ENCODE measurements at regions not wholly inside any gene's neighbourhood (a gene's known extent, or its start where the extent isn't known, plus 50 kb on each side); places are given as distances from the start of the nearest gene placed in this dataset.

- DNase-seq (no peak), ATAC-seq (no peak)
- H3K4me3 ChIP-seq, result no peak overlapping the region
- in situ Hi-C loops (cut with MboI; ENCODE audit: low sequenced_read_pairs in 4 of 4) (no loop called here), intact Hi-C loops (cut with DNase I; ENCODE audit: low total_unique reads) (no loop called here)
- H3K27me3 ChIP-seq, result no peaks in the 10 kb centered on the region
- TF ChIP-seq CTCF (IDR thresholded peaks at IDR 0.05 in 4 of 5, conservative IDR thresholded peaks at IDR 0.05 in 1 of 5), result no peak
- no peak for TF ChIP-seq POLR2A (IDR thresholded peaks at IDR 0.05)
- H3K4me1 ChIP-seq, result peaks cover 8 to 18% of the 10 kb centered on the region in 2 donors
- no peaks in the 10 kb centered on the region for H3K36me3 ChIP-seq
- no peak overlapping the region for H3K27ac ChIP-seq
- no peaks in the 10 kb centered on the region for H3K9me3 ChIP-seq
These were observed 50.9 kb upstream of the PTPDC1 start for GRCh38 chr9:94033383-94033782.

- Histone ChIP-seq H3K4me3 (peak overlapping the region in 3 of 4 donors; percentile 62 to 76 (median 74)), H3K27me3 (no peaks in the 10 kb centered on the region), H3K36me3 (no peaks in the 10 kb centered on the region), H3K9me3 (no peaks in the 10 kb centered on the region), H3K4me1 (peaks cover 8 to 18% of the 10 kb centered on the region in 2 donors), H3K27ac (peak overlapping the region; percentile 59 to 87 (median 82))
- TF ChIP-seq POLR2A (IDR thresholded peaks at IDR 0.05), result no peak
- TF ChIP-seq CTCF (IDR thresholded peaks at IDR 0.05 in 4 of 5, conservative IDR thresholded peaks at IDR 0.05 in 1 of 5), result no peak
- in situ Hi-C loops (cut with MboI; ENCODE audit: low sequenced_read_pairs in 4 of 4), result no loop called here
- ATAC-seq (no peak), DNase-seq (no peak)
- intact Hi-C loops (cut with DNase I; ENCODE audit: low total_unique reads), result no loop called here
These were observed 52.3 kb upstream of the PTPDC1 start for GRCh38 chr9:94031946-94032345.

GRCh38 chr9:94031380-94031779 is 52.9 kb upstream of the PTPDC1 start:
- ATAC-seq, result no peak
- no peaks in the 10 kb centered on the region for H3K27me3 ChIP-seq
- TF ChIP-seq CTCF (IDR thresholded peaks at IDR 0.05 in 4 of 5, conservative IDR thresholded peaks at IDR 0.05 in 1 of 5) (no peak), POLR2A (IDR thresholded peaks at IDR 0.05) (no peak)
- peak overlapping the region; percentile 62 to 90 (median 75) for H3K4me3 ChIP-seq
- in situ Hi-C loops (cut with MboI; ENCODE audit: low sequenced_read_pairs in 4 of 4) (no loop called here), intact Hi-C loops (cut with DNase I; ENCODE audit: low total_unique reads) (no loop called here)
- no peaks in the 10 kb centered on the region for H3K9me3 ChIP-seq
- DNase-seq, result no peak
- H3K27ac ChIP-seq, result peak overlapping the region; percentile 59 to 87 (median 82)
- no peaks in the 10 kb centered on the region for H3K36me3 ChIP-seq
- H3K4me1 ChIP-seq, result peaks cover 8 to 18% of the 10 kb centered on the region in 2 donors

- intact Hi-C loops (cut with DNase I; ENCODE audit: low total_unique reads), result no loop called here
- TF ChIP-seq POLR2A (IDR thresholded peaks at IDR 0.05) (peak; percentile 88 to 94), CTCF (IDR thresholded peaks at IDR 0.05 in 4 of 5, conservative IDR thresholded peaks at IDR 0.05 in 1 of 5) (no peak)
- H3K4me1 ChIP-seq, result peaks cover 8 to 18% of the 10 kb centered on the region in 2 donors
- in situ Hi-C loops (cut with MboI; ENCODE audit: low sequenced_read_pairs in 4 of 4), result no loop called here
- peak overlapping the region; percentile 59 to 87 (median 82) for H3K27ac ChIP-seq
- peak overlapping the region; percentile 62 to 90 (median 75) for H3K4me3 ChIP-seq
- ATAC-seq, result peak; percentile 98 to 99
- H3K36me3 ChIP-seq, result no peaks in the 10 kb centered on the region
- H3K9me3 ChIP-seq, result no peaks in the 10 kb centered on the region
- DNase-seq, result peak; percentile 80 to 81
- no peaks in the 10 kb centered on the region for H3K27me3 ChIP-seq
These were observed 53.7 kb upstream of the PTPDC1 start for GRCh38 chr9:94030318-94031179.
